ENCODE measurements at regions not wholly inside any gene's neighbourhood (a gene's known extent, or its start where the extent isn't known, plus 50 kb on each side); places are given as distances from the start of the nearest gene placed in this dataset.

DNA sequence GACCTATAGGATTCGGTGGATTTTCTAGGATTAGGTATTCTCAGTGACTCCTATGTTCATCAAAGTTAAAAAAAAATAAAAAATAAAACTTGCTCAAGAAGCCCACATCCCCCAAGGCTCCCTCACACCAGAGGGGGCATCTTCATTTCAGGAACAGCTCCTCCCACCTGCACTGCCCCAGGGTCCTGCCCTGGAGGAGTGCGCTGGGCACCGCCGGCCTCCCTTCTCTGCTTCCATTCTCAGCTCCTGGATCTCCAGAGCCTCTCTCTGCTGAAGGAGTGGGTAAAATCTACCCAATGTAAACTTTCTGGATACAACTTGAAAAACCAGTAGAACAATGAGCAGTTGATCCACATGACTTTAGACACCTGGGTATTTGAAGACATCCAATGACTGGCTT is 359.8 kb upstream of the IRX4 start:
- TF ChIP-seq, protein P1, sequence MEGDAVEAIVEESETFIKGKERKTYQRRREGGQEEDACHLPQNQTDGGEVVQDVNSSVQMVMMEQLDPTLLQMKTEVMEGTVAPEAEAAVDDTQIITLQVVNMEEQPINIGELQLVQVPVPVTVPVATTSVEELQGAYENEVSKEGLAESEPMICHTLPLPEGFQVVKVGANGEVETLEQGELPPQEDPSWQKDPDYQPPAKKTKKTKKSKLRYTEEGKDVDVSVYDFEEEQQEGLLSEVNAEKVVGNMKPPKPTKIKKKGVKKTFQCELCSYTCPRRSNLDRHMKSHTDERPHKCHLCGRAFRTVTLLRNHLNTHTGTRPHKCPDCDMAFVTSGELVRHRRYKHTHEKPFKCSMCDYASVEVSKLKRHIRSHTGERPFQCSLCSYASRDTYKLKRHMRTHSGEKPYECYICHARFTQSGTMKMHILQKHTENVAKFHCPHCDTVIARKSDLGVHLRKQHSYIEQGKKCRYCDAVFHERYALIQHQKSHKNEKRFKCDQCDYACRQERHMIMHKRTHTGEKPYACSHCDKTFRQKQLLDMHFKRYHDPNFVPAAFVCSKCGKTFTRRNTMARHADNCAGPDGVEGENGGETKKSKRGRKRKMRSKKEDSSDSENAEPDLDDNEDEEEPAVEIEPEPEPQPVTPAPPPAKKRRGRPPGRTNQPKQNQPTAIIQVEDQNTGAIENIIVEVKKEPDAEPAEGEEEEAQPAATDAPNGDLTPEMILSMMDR (IDR thresholded peaks at IDR 0.05), result no peak
- TF ChIP-seq ZFX (IDR thresholded peaks at IDR 0.05; ENCODE audit: borderline replicate concordance), result no peak

DNA sequence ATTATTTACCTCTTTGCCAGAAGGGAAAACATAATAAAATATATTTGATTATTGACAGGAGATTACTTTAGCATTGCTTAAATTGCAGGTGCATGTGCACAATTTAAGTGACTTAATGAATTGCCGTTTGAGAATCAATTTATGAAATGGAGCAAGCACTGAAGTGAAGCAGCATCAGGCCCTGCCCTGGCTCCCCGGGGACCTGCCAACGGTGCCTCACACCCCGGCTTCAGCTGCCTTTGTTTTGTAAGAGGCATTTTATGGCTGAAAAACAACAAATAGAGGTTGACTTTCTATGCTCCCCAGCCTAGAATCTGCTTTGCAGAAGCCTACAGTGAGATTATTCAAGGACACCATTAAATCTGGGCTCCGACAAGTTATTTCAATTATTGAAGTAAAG is 359.1 kb upstream of the IRX4 start:
- TF ChIP-seq ZFX (IDR thresholded peaks at IDR 0.05; ENCODE audit: borderline replicate concordance), result no peak
- TF ChIP-seq, protein P1 (IDR thresholded peaks at IDR 0.05), result no peak
- H3K27ac ChIP-seq, result no peak overlapping the region

More for the DNA sequence above, 359.8 kb upstream of the IRX4 start:
- H3K27ac ChIP-seq, result no peak overlapping the region

DNA sequence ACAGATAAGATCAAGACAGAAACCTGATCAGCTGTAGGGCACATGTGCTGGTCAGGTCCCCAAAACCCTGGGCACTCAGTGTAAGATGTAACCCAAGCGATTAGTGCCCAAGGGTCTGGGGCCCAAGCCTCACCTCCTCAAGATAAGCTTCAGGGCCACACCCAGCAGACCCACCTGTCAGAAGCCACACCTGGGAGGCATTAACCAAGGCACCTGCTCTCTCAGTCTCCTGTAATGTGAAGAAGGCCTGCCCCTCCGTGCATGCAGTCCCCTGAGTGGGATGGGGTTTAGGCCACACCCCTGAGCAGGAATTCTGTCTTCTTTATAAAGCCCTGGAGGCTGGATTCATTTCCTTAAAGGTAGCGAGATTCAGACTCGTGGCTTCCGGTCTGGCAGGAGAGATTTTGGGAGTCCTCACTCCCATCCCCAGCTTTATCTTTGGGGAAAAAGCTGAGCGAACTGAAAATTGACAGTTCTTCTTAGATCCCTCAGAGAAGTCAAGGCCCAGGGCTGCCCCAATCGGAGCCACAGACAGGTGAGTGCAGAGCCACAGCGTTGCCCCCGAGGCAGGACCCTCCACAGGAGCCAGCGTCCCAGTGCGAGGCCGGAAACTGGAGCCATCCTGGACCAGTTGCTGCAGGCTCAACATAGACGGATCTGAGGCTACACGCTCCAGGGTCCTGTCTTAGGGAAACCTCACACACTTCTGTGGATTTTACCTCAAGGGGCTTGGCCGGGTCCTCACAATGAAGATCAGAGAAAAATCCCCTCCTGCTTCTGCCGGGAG is 357.6 kb upstream of the IRX4 start:
- no peak for TF ChIP-seq ZFX (IDR thresholded peaks at IDR 0.05; ENCODE audit: borderline replicate concordance)
- TF ChIP-seq, protein P1 (IDR thresholded peaks at IDR 0.05), result no peak

DNA sequence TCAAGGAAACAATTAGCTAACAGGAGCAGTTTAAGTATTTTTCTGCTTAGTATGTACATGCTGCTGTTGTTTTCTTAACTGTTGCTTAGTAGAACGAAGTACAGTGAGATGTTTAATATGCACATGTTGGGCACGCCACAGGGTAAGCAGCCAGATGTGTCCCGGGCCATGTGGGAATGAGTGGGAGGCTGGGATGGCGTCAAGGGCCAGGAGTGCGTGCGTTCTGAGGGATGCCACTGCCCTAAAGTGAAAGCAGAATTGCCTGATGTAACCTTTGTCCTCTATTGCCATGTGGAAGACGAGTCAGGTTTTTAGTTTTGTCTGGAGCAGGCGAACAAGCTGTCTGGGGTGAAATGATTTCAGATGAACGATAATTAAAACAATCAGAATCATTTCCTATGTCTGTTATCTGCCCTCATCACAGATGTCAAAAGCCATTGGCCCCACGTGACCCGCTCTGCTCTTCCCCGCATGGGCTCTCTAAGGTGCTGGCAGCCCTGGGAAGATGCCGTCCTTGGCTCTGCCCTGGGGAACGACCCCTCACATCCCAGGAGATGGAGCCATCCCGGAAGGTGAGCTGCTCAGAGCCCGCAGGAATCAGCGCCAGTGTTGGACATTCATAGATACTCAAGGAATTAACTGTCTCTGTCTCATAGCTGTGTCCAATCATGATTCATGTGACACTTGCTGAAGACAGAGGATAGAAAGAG is 356.6 kb upstream of the IRX4 start:
- H3K27ac ChIP-seq, result no peak overlapping the region
- no peak for TF ChIP-seq ZFX (IDR thresholded peaks at IDR 0.05; ENCODE audit: borderline replicate concordance)
- TF ChIP-seq, protein P1 (IDR thresholded peaks at IDR 0.05), result no peak

More for the DNA sequence above, 357.6 kb upstream of the IRX4 start:
- no peak overlapping the region for H3K27ac ChIP-seq

DNA sequence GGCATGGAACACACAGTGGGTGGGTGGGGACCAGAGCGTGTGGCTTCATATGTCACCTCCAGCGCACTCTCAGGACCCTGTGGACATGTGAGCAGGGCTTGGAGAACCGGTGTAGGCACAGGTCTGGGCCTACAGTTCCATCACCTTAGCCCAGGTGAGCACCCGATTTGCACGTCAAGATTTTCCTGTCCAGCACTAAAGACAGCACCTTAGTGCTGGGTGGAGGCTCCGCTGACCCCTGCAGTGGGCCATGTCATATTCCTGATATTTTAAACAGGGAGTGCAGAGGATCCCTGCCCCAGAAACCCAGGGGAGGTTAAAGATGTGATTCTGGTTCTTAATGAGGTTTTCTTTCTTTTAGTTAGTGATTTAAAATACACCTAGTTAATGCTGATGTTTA is 356.0 kb upstream of the IRX4 start:
- no peak for TF ChIP-seq ZFX (IDR thresholded peaks at IDR 0.05; ENCODE audit: borderline replicate concordance)
- TF ChIP-seq, protein P1 (IDR thresholded peaks at IDR 0.05), result no peak

DNA sequence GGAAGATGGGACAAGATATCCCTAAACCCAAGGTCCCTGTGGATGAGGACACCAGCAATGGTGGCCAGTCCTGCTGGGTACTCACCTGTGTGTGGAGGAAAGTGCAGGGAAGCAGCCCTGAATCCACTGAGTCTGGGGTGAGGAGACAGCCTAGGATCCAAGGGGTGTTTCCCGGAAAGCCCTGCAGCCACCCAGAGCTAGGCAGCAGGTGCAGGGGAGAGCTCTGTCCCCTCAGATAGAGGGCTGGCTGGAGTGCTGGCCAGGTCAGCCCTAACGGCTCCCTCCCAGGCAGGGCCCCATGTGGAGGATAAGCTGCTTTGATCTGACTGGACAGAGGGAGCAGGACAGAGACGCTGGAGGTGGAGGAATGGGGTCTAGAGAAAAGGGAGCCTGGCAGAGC is 344.7 kb upstream of the IRX4 start:
- no peak for TF ChIP-seq ZFX (IDR thresholded peaks at IDR 0.05; ENCODE audit: borderline replicate concordance)
- TF ChIP-seq, protein P1 (IDR thresholded peaks at IDR 0.05), result no peak
- no peak overlapping the region for H3K27ac ChIP-seq

More for the DNA sequence above, 356.0 kb upstream of the IRX4 start:
- no peak overlapping the region for H3K27ac ChIP-seq

DNA sequence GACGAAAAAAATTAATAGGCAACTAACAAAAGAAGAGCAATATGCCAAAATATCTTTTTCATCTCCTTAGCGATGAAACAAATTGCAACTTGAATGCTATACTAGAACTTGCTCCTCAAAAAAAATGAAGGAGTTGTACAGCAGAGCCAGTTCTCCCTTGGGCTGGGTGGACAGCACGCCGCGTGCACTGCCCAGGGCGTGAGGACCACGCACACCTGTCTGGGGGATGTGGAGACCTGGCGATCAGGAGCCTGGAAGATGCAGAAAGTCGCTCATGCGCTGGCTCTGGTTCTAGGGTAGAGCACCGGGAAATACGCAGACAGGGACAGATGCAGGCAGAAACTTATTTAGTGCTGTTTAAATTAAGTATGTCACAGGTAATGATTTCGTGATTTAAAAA is 342.0 kb upstream of the IRX4 start:
- TF ChIP-seq, protein P1 (IDR thresholded peaks at IDR 0.05), result no peak
- H3K27ac ChIP-seq, result no peak overlapping the region
